Esophagus muscularis mucosa (tissue), 4 donors: ENCODE measurements at regions not wholly inside any gene's neighbourhood (a gene's known extent, or its start where the extent isn't known, plus 50 kb on each side); places are given as distances from the start of the nearest gene placed in this dataset.

Experiments
- EP300 ChIP-seq: sonication (generic); formaldehyde crosslinking; IDR thresholded peaks from one replicate; pipeline ENCODE4 v1.6.1; 2017; ENCODE audit warnings: antibody characterized with exemption
- POLR2A ChIP-seq: fragments of 450-650 bp; IDR thresholded peaks from one replicate; pipeline ENCODE4 v1.6.1; 2017; ENCODE audit warnings: antibody characterized with exemption, moderate library complexity, mild to moderate bottlenecking, low read depth
- TF ChIP-seq, protein P1 (sequence below), 3 experiments: fragments of 200-600 bp in 2 of 3; fragments of 450-650 bp in 1 of 3; sonication (generic) in 2 of 3; IDR thresholded peaks; one replicate each; pipeline ENCODE4 v1.5.1; 2017 to 2019; ENCODE audit warnings: antibody characterized with exemption in 3 of 3, mild to moderate bottlenecking in 2 of 3, moderate library complexity in 1 of 3

GRCh38 chr22:27445881-27446280 is 355.7 kb downstream of the MN1 start:
- TF ChIP-seq POLR2A (no peak), EP300 (no peak)
- TF ChIP-seq, protein P1, sequence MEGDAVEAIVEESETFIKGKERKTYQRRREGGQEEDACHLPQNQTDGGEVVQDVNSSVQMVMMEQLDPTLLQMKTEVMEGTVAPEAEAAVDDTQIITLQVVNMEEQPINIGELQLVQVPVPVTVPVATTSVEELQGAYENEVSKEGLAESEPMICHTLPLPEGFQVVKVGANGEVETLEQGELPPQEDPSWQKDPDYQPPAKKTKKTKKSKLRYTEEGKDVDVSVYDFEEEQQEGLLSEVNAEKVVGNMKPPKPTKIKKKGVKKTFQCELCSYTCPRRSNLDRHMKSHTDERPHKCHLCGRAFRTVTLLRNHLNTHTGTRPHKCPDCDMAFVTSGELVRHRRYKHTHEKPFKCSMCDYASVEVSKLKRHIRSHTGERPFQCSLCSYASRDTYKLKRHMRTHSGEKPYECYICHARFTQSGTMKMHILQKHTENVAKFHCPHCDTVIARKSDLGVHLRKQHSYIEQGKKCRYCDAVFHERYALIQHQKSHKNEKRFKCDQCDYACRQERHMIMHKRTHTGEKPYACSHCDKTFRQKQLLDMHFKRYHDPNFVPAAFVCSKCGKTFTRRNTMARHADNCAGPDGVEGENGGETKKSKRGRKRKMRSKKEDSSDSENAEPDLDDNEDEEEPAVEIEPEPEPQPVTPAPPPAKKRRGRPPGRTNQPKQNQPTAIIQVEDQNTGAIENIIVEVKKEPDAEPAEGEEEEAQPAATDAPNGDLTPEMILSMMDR (IDR thresholded peaks at IDR 0.05), result no peak
